Caco-2 (cell line): ENCODE measurements at regions not wholly inside any gene's neighbourhood (a gene's known extent, or its start where the extent isn't known, plus 50 kb on each side); places are given as distances from the start of the nearest gene placed in this dataset.

ENCODE experiments used
- BruUV-seq: library from RNA; stranded (reverse); fragments of 400-500 nt; replicated peaks from 2 replicates; lab custom pipeline; 2021; lab: Mats Ljungman, UMichigan
- CTCF ChIA-PET: fragments of 300-600 bp; sonication (Branson Sonifier 250); formaldehyde crosslinking; loops from one replicate; lab custom pipeline; 2022; ENCODE audit warnings: antibody characterized with exemption; lab: Charles Lee
- POLR2A ChIA-PET: fragments of 300-600 bp; sonication (Branson Sonifier 250); formaldehyde crosslinking; loops from one replicate; lab custom pipeline; 2022; ENCODE audit warnings: antibody characterized with exemption; lab: Charles Lee
- DNase-seq, 2 experiments: peaks; one replicate each; pipeline versions ENCODE4 v3.0.0 to v3.0.0-alpha.2; 2020 to 2022
- H3K27me3 ChIP-seq: replicated peaks from 2 replicates; pipeline ENCODE4 v1.6.0; 2011; ENCODE audit warnings: low read length; ENCODE audit not compliant: control insufficient read depth, insufficient read depth
- H3K36me3 ChIP-seq: 2 replicates; pipeline ENCODE4 v1.5.1; 2011; ENCODE audit warnings: low read length; ENCODE audit not compliant: control insufficient read depth, insufficient read depth
- H3K4me1 ChIP-seq: fragments of 250-450 bp; sonication (Bioruptor Pico); 2 replicates; pipeline ENCODE4 v1.5.1; 2020; ENCODE audit warnings: mild to moderate bottlenecking
- H3K4me3 ChIP-seq: 2 replicates; pipeline ENCODE4 v1.5.1; 2011; ENCODE audit warnings: low read depth, mild to moderate bottlenecking, control low read depth, low read length
- H3K9me3 ChIP-seq: fragments of 250-450 bp; sonication (Bioruptor Pico); 2 replicates; pipeline ENCODE4 v1.5.1; 2020; ENCODE audit warnings: mild to moderate bottlenecking, moderate library complexity
- H3K27ac Mint-ChIP-seq: one replicate; pipeline ENCODE4 v1.8.0; 2022; ENCODE audit warnings: mixed read lengths; ENCODE audit not compliant: unreplicated experiment
- H3K27me3 Mint-ChIP-seq: one replicate; pipeline ENCODE4 v1.8.0; 2022; ENCODE audit warnings: mixed read lengths; ENCODE audit not compliant: insufficient read depth, unreplicated experiment
- H3K36me3 Mint-ChIP-seq: one replicate; pipeline ENCODE4 v1.8.0; 2022; ENCODE audit warnings: mild to moderate bottlenecking, mixed read lengths; ENCODE audit not compliant: insufficient read depth, unreplicated experiment
- H3K4me1 Mint-ChIP-seq: one replicate; pipeline ENCODE4 v1.8.0; 2022; ENCODE audit warnings: low read depth, mixed read lengths; ENCODE audit not compliant: unreplicated experiment
- H3K4me3 Mint-ChIP-seq: one replicate; pipeline ENCODE4 v1.8.0; 2022; ENCODE audit warnings: mild to moderate bottlenecking, moderate library complexity, mixed read lengths; ENCODE audit not compliant: unreplicated experiment
- H3K9me3 Mint-ChIP-seq: one replicate; pipeline ENCODE4 v1.8.0; 2022; ENCODE audit warnings: mixed read lengths; ENCODE audit not compliant: unreplicated experiment
- CTCF ChIP-seq, 2 experiments: fragments of 200-600 bp in 1 of 2; IDR thresholded peaks; 1 replicate in 1 of 2; 2 replicates in 1 of 2; pipeline versions ENCODE4 v1.5.1 to v1.8.0; 2011 to 2022; ENCODE audit warnings: antibody characterized with exemption in 1 of 2, control low read depth in 1 of 2, inconsistent platforms in 1 of 2, low read depth in 1 of 2, low read length in 1 of 2, mild to moderate bottlenecking in 1 of 2, moderate library complexity in 1 of 2; ENCODE audit not compliant: insufficient read depth in 1 of 2, severe bottlenecking in 1 of 2, unreplicated experiment in 1 of 2
- intact Hi-C: fragments of 100-400 bp; cut with micrococcal nuclease; formaldehyde crosslinking; loops from one replicate; pipeline ENCODE4 v1.10.0; 2022; ENCODE audit not compliant: unreplicated experiment

GRCh38 chr22:27462190-27462589, 339.4 kb downstream of the MN1 start:
- H3K27ac Mint-ChIP-seq = peak overlapping the region; percentile 19
- CTCF ChIA-PET = no interaction called here
- H3K9me3 Mint-ChIP-seq = no peaks in the 10 kb centered on the region
- H3K36me3 Mint-ChIP-seq = no peaks in the 10 kb centered on the region
- TF ChIP-seq CTCF (IDR thresholded peaks at IDR 0.05; ENCODE audit: insufficient read depth in 1 of 2, low read depth in 1 of 2, low read length in 1 of 2, severe bottlenecking in 1 of 2, unreplicated experiment in 1 of 2) = no peak
- Histone ChIP-seq H3K36me3 (no peaks in the 10 kb centered on the region), H3K27me3 (no peaks in the 10 kb centered on the region), H3K9me3 (no peaks in the 10 kb centered on the region), H3K4me3 (no peak overlapping the region), H3K4me1 (peaks cover 8% of the 10 kb centered on the region; the same call in 1 of the 2 replicates)
- H3K4me1 Mint-ChIP-seq = peaks cover 9% of the 10 kb centered on the region
- intact Hi-C loops = no loop called here
- no TSS peak for BruUV-seq
- DNase-seq = peak in 1 of 2 experiments; percentile 10
- H3K4me3 Mint-ChIP-seq = no peak overlapping the region
- H3K27me3 Mint-ChIP-seq = no peaks in the 10 kb centered on the region
- POLR2A ChIA-PET = no interaction called here

GRCh38 chr22:27463121-27463660, 338.4 kb downstream of the MN1 start:
- Histone ChIP-seq H3K27me3 (no peaks in the 10 kb centered on the region), H3K4me3 (no peak overlapping the region), H3K9me3 (no peaks in the 10 kb centered on the region), H3K4me1 (peaks cover 8% of the 10 kb centered on the region; the same call in 1 of the 2 replicates), H3K36me3 (no peaks in the 10 kb centered on the region)
- H3K27ac Mint-ChIP-seq = no peak overlapping the region
- H3K27me3 Mint-ChIP-seq = no peaks in the 10 kb centered on the region
- BruUV-seq = no TSS peak
- DNase-seq = no peak
- ChIA-PET POLR2A (no interaction called here), CTCF (no interaction called here)
- no peaks in the 10 kb centered on the region for H3K36me3 Mint-ChIP-seq
- H3K4me1 Mint-ChIP-seq = peaks cover 9% of the 10 kb centered on the region
- TF ChIP-seq CTCF (IDR thresholded peaks at IDR 0.05; ENCODE audit: insufficient read depth in 1 of 2, low read depth in 1 of 2, low read length in 1 of 2, severe bottlenecking in 1 of 2, unreplicated experiment in 1 of 2) = no peak
- intact Hi-C loops = no loop called here
- no peak overlapping the region for H3K4me3 Mint-ChIP-seq
- no peaks in the 10 kb centered on the region for H3K9me3 Mint-ChIP-seq

- intact Hi-C loops = no loop called here
- Mint-ChIP-seq H3K4me1 (peaks cover 9% of the 10 kb centered on the region), H3K36me3 (no peaks in the 10 kb centered on the region), H3K27ac (no peak overlapping the region), H3K27me3 (no peaks in the 10 kb centered on the region), H3K4me3 (no peak overlapping the region), H3K9me3 (no peaks in the 10 kb centered on the region)
- TF ChIP-seq CTCF (IDR thresholded peaks at IDR 0.05; ENCODE audit: insufficient read depth in 1 of 2, low read depth in 1 of 2, low read length in 1 of 2, severe bottlenecking in 1 of 2, unreplicated experiment in 1 of 2) = no peak
- H3K27me3 ChIP-seq = no peaks in the 10 kb centered on the region
- ChIA-PET POLR2A (no interaction called here), CTCF (no interaction called here)
- no peak overlapping the region for H3K4me3 ChIP-seq
- no peaks in the 10 kb centered on the region for H3K9me3 ChIP-seq
- DNase-seq = no peak
- no peaks in the 10 kb centered on the region for H3K36me3 ChIP-seq
- peaks cover 7% of the 10 kb centered on the region; the same call in 1 of the 2 replicates for H3K4me1 ChIP-seq
- BruUV-seq = no TSS peak
Observed at GRCh38 chr22:27466229-27466628, 335.3 kb downstream of the MN1 start.
